Testis (tissue), 2 donors: ENCODE measurements at regions not wholly inside any gene's neighbourhood (a gene's known extent, or its start where the extent isn't known, plus 50 kb on each side); places are given as distances from the start of the nearest gene placed in this dataset.

Experiments
- CTCF ChIP-seq, 3 experiments: fragments of 450-650 bp in 2 of 3; fragments of 200-600 bp in 1 of 3; sonication (generic) in 1 of 3; IDR thresholded peaks; one replicate each; pipeline ENCODE4 v1.5.1; 2016 to 2019; ENCODE audit warnings: antibody characterized with exemption in 3 of 3, mild to moderate bottlenecking in 2 of 3, moderate library complexity in 1 of 3
- POLR2A ChIP-seq: fragments of 450-650 bp; IDR thresholded peaks from one replicate; pipeline ENCODE4 v1.6.1; 2017; ENCODE audit warnings: antibody characterized with exemption, mild to moderate bottlenecking, moderate library complexity

DNA sequence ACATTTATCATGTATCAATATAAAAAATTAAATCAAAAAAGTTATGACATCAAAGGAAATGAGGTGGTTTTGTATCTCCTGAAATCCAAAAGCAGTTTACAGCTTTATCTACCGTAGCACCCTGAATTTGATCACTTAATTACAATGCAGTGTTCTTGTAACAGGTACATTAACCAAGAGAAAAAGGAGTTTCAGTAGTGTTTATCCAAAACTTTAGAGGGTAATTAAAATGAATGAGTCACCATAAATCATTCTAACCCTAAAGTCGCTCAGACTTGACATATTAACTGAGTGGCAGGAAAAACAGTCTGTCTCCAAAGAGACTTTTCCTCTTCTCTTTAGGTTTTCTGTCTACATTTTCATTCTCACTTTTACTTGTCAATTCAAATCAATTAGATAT, 907.6 kb upstream of the EPHA5 start:
- TF ChIP-seq CTCF (IDR thresholded peaks at IDR 0.05) (no peak), POLR2A (no peak)
